GM12891 (cell line): ENCODE measurements at regions not wholly inside any gene's neighbourhood (a gene's known extent, or its start where the extent isn't known, plus 50 kb on each side); places are given as distances from the start of the nearest gene placed in this dataset.

Experiments used
- POLR2A ChIP-seq: IDR thresholded peaks from 2 replicates; pipeline ENCODE4 v1.6.1; 2011; ENCODE audit warnings: low read depth, low read length, control low read depth
- POLR2AphosphoS5 ChIP-seq: IDR thresholded peaks from 2 replicates; pipeline ENCODE4 v1.6.1; 2011; ENCODE audit warnings: low read depth, low read length, control low read depth
- TAF1 ChIP-seq: IDR thresholded peaks from 2 replicates; pipeline ENCODE4 v1.6.1; 2011; ENCODE audit warnings: low read depth, low read length, control low read depth

- TF ChIP-seq POLR2AphosphoS5 (no peak), POLR2A (no peak), TAF1 (no peak)
Observed at GRCh38 chr12:76274420-76275083, 73.7 kb downstream of the BBS10 start.
